Lower lobe of right lung (tissue), 2 donors: ENCODE measurements at regions not wholly inside any gene's neighbourhood (a gene's known extent, or its start where the extent isn't known, plus 50 kb on each side); places are given as distances from the start of the nearest gene placed in this dataset.

Experiments used
- ATAC-seq, 2 donors: fragments of 200-7000 bp; cut with Tn5 transposase; one replicate each; pipeline ENCODE4 v1.9.1; 2020 to 2022; ENCODE audit warnings: mild to moderate bottlenecking in 2 of 2, moderate library complexity in 2 of 2
- DNase-seq: peaks from one replicate; pipeline ENCODE4 v3.0.0-alpha.2; 2020
- H3K27ac ChIP-seq: fragments of 200-600 bp; one replicate; pipeline ENCODE4 v1.8.0; 2022
- H3K27me3 ChIP-seq: fragments of 200-600 bp; one replicate; pipeline ENCODE4 v1.8.0; 2022; ENCODE audit warnings: low read depth
- H3K36me3 ChIP-seq: fragments of 200-600 bp; one replicate; pipeline ENCODE4 v1.8.0; 2022; ENCODE audit warnings: mild to moderate bottlenecking
- H3K4me1 ChIP-seq: fragments of 200-600 bp; one replicate; pipeline ENCODE4 v1.8.0; 2022
- H3K4me3 ChIP-seq: fragments of 200-600 bp; one replicate; pipeline ENCODE4 v1.8.0; 2022; ENCODE audit warnings: mild to moderate bottlenecking
- H3K9me3 ChIP-seq: fragments of 200-600 bp; one replicate; pipeline ENCODE4 v1.8.0; 2022
- CTCF ChIP-seq: fragments of 200-600 bp; IDR thresholded peaks from one replicate; pipeline ENCODE4 v1.8.0; 2022; ENCODE audit warnings: antibody characterized with exemption, mild to moderate bottlenecking
- intact Hi-C: fragments of 100-400 bp; cut with DNase I; formaldehyde crosslinking; loops from one replicate; pipeline ENCODE4 v1.11.0; 2022
- donor health status: DM: no; HTN: yes; CAD: no; lungs with severe emphysema.

- Histone ChIP-seq H3K36me3 (no peaks in the 10 kb centered on the region), H3K27ac (no peak overlapping the region), H3K9me3 (no peaks in the 10 kb centered on the region), H3K27me3 (no peaks in the 10 kb centered on the region), H3K4me3 (peak overlapping the region; percentile 39), H3K4me1 (no peaks in the 10 kb centered on the region)
- intact Hi-C loops, result no loop called here
- no peak for TF ChIP-seq CTCF
- DNase-seq (no peak), ATAC-seq (peak; percentile 48 to 65)
Measured at GRCh38 chr9:99296291-99296951, 74.3 kb downstream of the SEC61B start.

- ATAC-seq (no peak), DNase-seq (no peak)
- no peak for TF ChIP-seq CTCF
- Histone ChIP-seq H3K27me3 (no peaks in the 10 kb centered on the region), H3K36me3 (no peaks in the 10 kb centered on the region), H3K4me3 (no peak overlapping the region), H3K4me1 (no peaks in the 10 kb centered on the region), H3K27ac (no peak overlapping the region), H3K9me3 (no peaks in the 10 kb centered on the region)
- intact Hi-C loops, result no loop called here
Measured at GRCh38 chr9:99298614-99299013, 76.5 kb downstream of the SEC61B start.

- H3K36me3 ChIP-seq, result no peaks in the 10 kb centered on the region
- no peaks in the 10 kb centered on the region for H3K27me3 ChIP-seq
- no peaks in the 10 kb centered on the region for H3K9me3 ChIP-seq
- H3K4me3 ChIP-seq, result no peak overlapping the region
- H3K27ac ChIP-seq, result no peak overlapping the region
- TF ChIP-seq CTCF, result no peak
- ATAC-seq, result no peak
- no peak for DNase-seq
- intact Hi-C loops, result no loop called here
- H3K4me1 ChIP-seq, result no peaks in the 10 kb centered on the region
Measured at GRCh38 chr9:99299211-99300102, 77.4 kb downstream of the SEC61B start.

- Histone ChIP-seq H3K4me1 (no peaks in the 10 kb centered on the region), H3K27me3 (no peaks in the 10 kb centered on the region), H3K27ac (no peak overlapping the region), H3K9me3 (no peaks in the 10 kb centered on the region), H3K4me3 (no peak overlapping the region), H3K36me3 (no peaks in the 10 kb centered on the region)
- ATAC-seq, result no peak
- TF ChIP-seq CTCF, result no peak
- no peak for DNase-seq
- intact Hi-C loops, result no loop called here
Measured at GRCh38 chr9:99300103-99300439, 78.0 kb downstream of the SEC61B start.

- ATAC-seq (no peak), DNase-seq (no peak)
- Histone ChIP-seq H3K9me3 (no peaks in the 10 kb centered on the region), H3K27ac (no peak overlapping the region), H3K36me3 (no peaks in the 10 kb centered on the region), H3K27me3 (no peaks in the 10 kb centered on the region), H3K4me1 (no peaks in the 10 kb centered on the region), H3K4me3 (no peak overlapping the region)
- no peak for TF ChIP-seq CTCF
- intact Hi-C loops, result no loop called here
Measured at GRCh38 chr9:99300603-99301002, 78.5 kb downstream of the SEC61B start.
